Stomach (tissue), 4 donors: ENCODE measurements at regions not wholly inside any gene's neighbourhood (a gene's known extent, or its start where the extent isn't known, plus 50 kb on each side); places are given as distances from the start of the nearest gene placed in this dataset.

Experiments
- POLR2A ChIP-seq, 4 donors: fragments of 450-650 bp; IDR thresholded peaks; one replicate each; pipeline ENCODE4 v1.6.1; 2016; ENCODE audit warnings: antibody characterized with exemption in 4 of 4, control low read depth in 2 of 4, mild to moderate bottlenecking in 1 of 4, moderate library complexity in 1 of 4
- POLR2AphosphoS5 ChIP-seq, 3 donors: sonication (generic); formaldehyde crosslinking; IDR thresholded peaks; one replicate each; pipeline ENCODE4 v1.6.1; 2016; ENCODE audit warnings: antibody characterized with exemption in 3 of 3
- TF ChIP-seq, protein P1 (sequence below), 7 experiments: fragments of 450-650 bp in 4 of 7; fragments of 200-600 bp in 3 of 7; sonication (generic) in 3 of 7; IDR thresholded peaks; one replicate each; pipeline ENCODE4 v1.5.1; 2016 to 2019; ENCODE audit warnings: antibody characterized with exemption in 7 of 7, control low read depth in 2 of 7, mild to moderate bottlenecking in 1 of 7

DNA sequence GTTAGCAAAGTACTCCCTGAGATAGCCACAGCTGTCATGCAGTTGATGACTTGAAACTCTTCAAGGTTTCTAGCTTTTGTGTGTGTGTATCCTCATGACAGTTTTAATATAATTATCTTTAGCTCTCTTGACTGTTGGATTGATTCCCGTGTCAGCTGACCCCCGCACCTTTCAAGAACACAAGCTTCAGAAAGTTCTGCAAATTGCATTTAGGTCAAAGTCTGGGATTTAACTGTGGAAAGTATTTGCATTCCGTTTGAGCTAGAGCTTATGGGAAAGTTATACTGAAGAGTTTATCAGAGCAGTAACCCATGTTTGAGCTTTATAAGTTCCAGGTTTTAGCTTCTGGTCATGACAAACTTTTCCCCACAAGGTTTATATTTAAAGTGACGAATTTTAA lies 380.1 kb upstream of the CHRM3 start:
- TF ChIP-seq POLR2A (IDR thresholded peaks at IDR 0.05) (no peak), POLR2AphosphoS5 (IDR thresholded peaks at IDR 0.05) (no peak)
- TF ChIP-seq, protein P1, sequence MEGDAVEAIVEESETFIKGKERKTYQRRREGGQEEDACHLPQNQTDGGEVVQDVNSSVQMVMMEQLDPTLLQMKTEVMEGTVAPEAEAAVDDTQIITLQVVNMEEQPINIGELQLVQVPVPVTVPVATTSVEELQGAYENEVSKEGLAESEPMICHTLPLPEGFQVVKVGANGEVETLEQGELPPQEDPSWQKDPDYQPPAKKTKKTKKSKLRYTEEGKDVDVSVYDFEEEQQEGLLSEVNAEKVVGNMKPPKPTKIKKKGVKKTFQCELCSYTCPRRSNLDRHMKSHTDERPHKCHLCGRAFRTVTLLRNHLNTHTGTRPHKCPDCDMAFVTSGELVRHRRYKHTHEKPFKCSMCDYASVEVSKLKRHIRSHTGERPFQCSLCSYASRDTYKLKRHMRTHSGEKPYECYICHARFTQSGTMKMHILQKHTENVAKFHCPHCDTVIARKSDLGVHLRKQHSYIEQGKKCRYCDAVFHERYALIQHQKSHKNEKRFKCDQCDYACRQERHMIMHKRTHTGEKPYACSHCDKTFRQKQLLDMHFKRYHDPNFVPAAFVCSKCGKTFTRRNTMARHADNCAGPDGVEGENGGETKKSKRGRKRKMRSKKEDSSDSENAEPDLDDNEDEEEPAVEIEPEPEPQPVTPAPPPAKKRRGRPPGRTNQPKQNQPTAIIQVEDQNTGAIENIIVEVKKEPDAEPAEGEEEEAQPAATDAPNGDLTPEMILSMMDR (IDR thresholded peaks at IDR 0.05), result no peak
